ENCODE measurements at regions not wholly inside any gene's neighbourhood (a gene's known extent, or its start where the extent isn't known, plus 50 kb on each side); places are given as distances from the start of the nearest gene placed in this dataset.

- ATAC-seq: peak; percentile 93
Observed at GRCh38 chr11:29328961-29329441, 687.8 kb downstream of the KCNA4 start.

GRCh38 chr11:29327891-29328290 lies 688.9 kb downstream of the KCNA4 start:
- TF ChIP-seq TSHZ2 (CRISPR knock-in tag; IDR thresholded peaks at IDR 0.05) (no peak), SNAI2 (CRISPR knock-in tag; IDR thresholded peaks at IDR 0.05) (no peak), POU6F1 (CRISPR knock-in tag; IDR thresholded peaks at IDR 0.05; ENCODE audit: borderline replicate concordance, low read depth) (no peak), ARNTL (CRISPR knock-in tag; IDR thresholded peaks at IDR 0.05; ENCODE audit: borderline replicate concordance, low read depth) (no peak), CREB5 (CRISPR knock-in tag; IDR thresholded peaks at IDR 0.05; ENCODE audit: low read depth) (no peak)
- no peak for ATAC-seq

More at GRCh38 chr11:29328961-29329441, 687.8 kb downstream of the KCNA4 start:
- no peak for TF ChIP-seq CSRNP3 (CRISPR knock-in tag; IDR thresholded peaks at IDR 0.05)

- no peak for ATAC-seq
- TF ChIP-seq GLIS3 (CRISPR knock-in tag; IDR thresholded peaks at IDR 0.05) (no peak), ESRRG (CRISPR knock-in tag; IDR thresholded peaks at IDR 0.05) (no peak), ZNF8 (CRISPR knock-in tag; IDR thresholded peaks at IDR 0.05) (no peak), PATZ1 (CRISPR knock-in tag; IDR thresholded peaks at IDR 0.05; ENCODE audit: borderline replicate concordance) (no peak)
Observed at GRCh38 chr11:29326757-29327156, 690.1 kb downstream of the KCNA4 start.

GRCh38 chr11:29324328-29324727 lies 692.5 kb downstream of the KCNA4 start:
- no peak for ATAC-seq
- TF ChIP-seq PATZ1 (CRISPR knock-in tag; IDR thresholded peaks at IDR 0.05; ENCODE audit: borderline replicate concordance) (no peak), POU6F1 (CRISPR knock-in tag; IDR thresholded peaks at IDR 0.05; ENCODE audit: borderline replicate concordance, low read depth) (no peak), TOX (CRISPR knock-in tag; IDR thresholded peaks at IDR 0.05; ENCODE audit: borderline replicate concordance) (no peak), PPARA (CRISPR knock-in tag; IDR thresholded peaks at IDR 0.05; ENCODE audit: borderline replicate concordance) (no peak), OSR1 (CRISPR knock-in tag; IDR thresholded peaks at IDR 0.05) (no peak), ARNTL (CRISPR knock-in tag; IDR thresholded peaks at IDR 0.05; ENCODE audit: borderline replicate concordance, low read depth) (no peak), ZNF70 (CRISPR knock-in tag; IDR thresholded peaks at IDR 0.05) (no peak), TSHZ2 (CRISPR knock-in tag; IDR thresholded peaks at IDR 0.05) (no peak), ZFP30 (CRISPR knock-in tag; IDR thresholded peaks at IDR 0.05) (no peak), ZFP3 (CRISPR knock-in tag; IDR thresholded peaks at IDR 0.05) (no peak), ESRRG (CRISPR knock-in tag; IDR thresholded peaks at IDR 0.05) (no peak), ZNF565 (CRISPR knock-in tag; conservative IDR thresholded peaks at IDR 0.05; ENCODE audit: low read depth) (no peak), ZNF8 (CRISPR knock-in tag; IDR thresholded peaks at IDR 0.05) (no peak), RARB (CRISPR knock-in tag; IDR thresholded peaks at IDR 0.05) (no peak)
